Loucy (cell line): ENCODE measurements at regions not wholly inside any gene's neighbourhood (a gene's known extent, or its start where the extent isn't known, plus 50 kb on each side); places are given as distances from the start of the nearest gene placed in this dataset.

Source experiments
- EZH2phosphoT487 ChIP-seq: fragments of 200-600 bp; IDR thresholded peaks from 2 replicates; pipeline ENCODE4 v1.6.1; 2018; ENCODE audit warnings: antibody characterized with exemption, mild to moderate bottlenecking, moderate library complexity, borderline replicate concordance
- TF ChIP-seq, protein P1 (sequence below): fragments of 200-600 bp; sonication (generic); conservative IDR thresholded peaks from 2 replicates; pipeline ENCODE4 v1.5.1; 2014; ENCODE audit warnings: mild to moderate bottlenecking, antibody characterized with exemption, low read length

- TF ChIP-seq, protein P1, sequence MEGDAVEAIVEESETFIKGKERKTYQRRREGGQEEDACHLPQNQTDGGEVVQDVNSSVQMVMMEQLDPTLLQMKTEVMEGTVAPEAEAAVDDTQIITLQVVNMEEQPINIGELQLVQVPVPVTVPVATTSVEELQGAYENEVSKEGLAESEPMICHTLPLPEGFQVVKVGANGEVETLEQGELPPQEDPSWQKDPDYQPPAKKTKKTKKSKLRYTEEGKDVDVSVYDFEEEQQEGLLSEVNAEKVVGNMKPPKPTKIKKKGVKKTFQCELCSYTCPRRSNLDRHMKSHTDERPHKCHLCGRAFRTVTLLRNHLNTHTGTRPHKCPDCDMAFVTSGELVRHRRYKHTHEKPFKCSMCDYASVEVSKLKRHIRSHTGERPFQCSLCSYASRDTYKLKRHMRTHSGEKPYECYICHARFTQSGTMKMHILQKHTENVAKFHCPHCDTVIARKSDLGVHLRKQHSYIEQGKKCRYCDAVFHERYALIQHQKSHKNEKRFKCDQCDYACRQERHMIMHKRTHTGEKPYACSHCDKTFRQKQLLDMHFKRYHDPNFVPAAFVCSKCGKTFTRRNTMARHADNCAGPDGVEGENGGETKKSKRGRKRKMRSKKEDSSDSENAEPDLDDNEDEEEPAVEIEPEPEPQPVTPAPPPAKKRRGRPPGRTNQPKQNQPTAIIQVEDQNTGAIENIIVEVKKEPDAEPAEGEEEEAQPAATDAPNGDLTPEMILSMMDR = no peak
- TF ChIP-seq EZH2phosphoT487 = no peak
Measured at GRCh38 chr2:226079196-226079595, 679.7 kb downstream of the NYAP2 start.
